Hepatocyte (in vitro differentiated cells): ENCODE measurements at regions not wholly inside any gene's neighbourhood (a gene's known extent, or its start where the extent isn't known, plus 50 kb on each side); places are given as distances from the start of the nearest gene placed in this dataset.
A peak's percentile ranks its signal among the peaks of the same experiment; 100 is the strongest.

Experiments
- DNase-seq: peaks from one replicate; pipeline ENCODE4 v3.0.0-alpha.2; 2016; ENCODE audit warnings: low spot score
- H2AFZ ChIP-seq: fragments of 200-600 bp; sonication (generic); 2 replicates; pipeline ENCODE4 v1.6.0; 2016; ENCODE audit warnings: antibody characterized with exemption, mild to moderate bottlenecking
- H3K27ac ChIP-seq: fragments of 200-600 bp; sonication (generic); 2 replicates; pipeline ENCODE4 v1.5.1; 2016; ENCODE audit warnings: mild to moderate bottlenecking
- H3K27me3 ChIP-seq: fragments of 200-600 bp; sonication (generic); 2 replicates; pipeline ENCODE4 v1.6.1; 2016
- H3K36me3 ChIP-seq: fragments of 200-600 bp; sonication (generic); replicated peaks from 2 replicates; pipeline ENCODE4 v1.5.1; 2016; ENCODE audit warnings: low read depth; ENCODE audit not compliant: insufficient read depth
- H3K4me1 ChIP-seq: fragments of 200-600 bp; sonication (generic); 2 replicates; pipeline ENCODE4 v1.5.1; 2016; ENCODE audit warnings: mild to moderate bottlenecking, moderate library complexity; ENCODE audit not compliant: insufficient read depth
- H3K4me2 ChIP-seq: fragments of 200-600 bp; sonication (generic); 2 replicates; pipeline ENCODE4 v1.6.0; 2016
- H3K4me3 ChIP-seq: fragments of 200-600 bp; sonication (generic); 2 replicates; pipeline ENCODE4 v1.5.1; 2016; ENCODE audit warnings: mild to moderate bottlenecking
- H3K79me2 ChIP-seq: fragments of 200-600 bp; sonication (generic); 2 replicates; pipeline ENCODE4 v1.6.0; 2017; ENCODE audit warnings: mild to moderate bottlenecking
- H3K9me2 ChIP-seq: fragments of 200-600 bp; sonication (generic); replicated peaks from 2 replicates; pipeline ENCODE4 v1.6.0; 2017; ENCODE audit warnings: mild to moderate bottlenecking; ENCODE audit not compliant: insufficient read depth
- H3K9me3 ChIP-seq: fragments of 200-600 bp; sonication (generic); 2 replicates; pipeline ENCODE4 v1.5.1; 2016; ENCODE audit warnings: low read depth, mild to moderate bottlenecking
- H4K20me1 ChIP-seq: fragments of 200-600 bp; sonication (generic); 2 replicates; pipeline ENCODE4 v1.6.0; 2016; ENCODE audit warnings: mild to moderate bottlenecking; ENCODE audit not compliant: insufficient read depth, poor library complexity, severe bottlenecking
- CTCF ChIP-seq: fragments of 200-600 bp; sonication (generic); IDR thresholded peaks from 2 replicates; pipeline ENCODE4 v1.5.1; 2016; ENCODE audit warnings: antibody characterized with exemption, mild to moderate bottlenecking; ENCODE audit not compliant: poor library complexity
- EZH2 ChIP-seq: fragments of 200-600 bp; sonication (generic); IDR thresholded peaks from 2 replicates; pipeline ENCODE4 v1.6.1; 2016; ENCODE audit warnings: antibody characterized with exemption, mild to moderate bottlenecking, borderline replicate concordance
- EZH2phosphoT487 ChIP-seq: fragments of 200-600 bp; sonication (generic); IDR thresholded peaks from one replicate; pipeline ENCODE4 v1.6.1; 2018; ENCODE audit warnings: antibody characterized with exemption, mild to moderate bottlenecking, low read depth, moderate library complexity; ENCODE audit not compliant: unreplicated experiment, severe bottlenecking
- WGBS: methylation state at CpG from one replicate; pipeline ENCODE4 v1.1.6; 2016; ENCODE audit warnings: low lambda C conversion rate; ENCODE audit errors: missing lambda C conversion rate; 5-methylcytosine and 5-hydroxymethylcytosine counted together

DNA sequence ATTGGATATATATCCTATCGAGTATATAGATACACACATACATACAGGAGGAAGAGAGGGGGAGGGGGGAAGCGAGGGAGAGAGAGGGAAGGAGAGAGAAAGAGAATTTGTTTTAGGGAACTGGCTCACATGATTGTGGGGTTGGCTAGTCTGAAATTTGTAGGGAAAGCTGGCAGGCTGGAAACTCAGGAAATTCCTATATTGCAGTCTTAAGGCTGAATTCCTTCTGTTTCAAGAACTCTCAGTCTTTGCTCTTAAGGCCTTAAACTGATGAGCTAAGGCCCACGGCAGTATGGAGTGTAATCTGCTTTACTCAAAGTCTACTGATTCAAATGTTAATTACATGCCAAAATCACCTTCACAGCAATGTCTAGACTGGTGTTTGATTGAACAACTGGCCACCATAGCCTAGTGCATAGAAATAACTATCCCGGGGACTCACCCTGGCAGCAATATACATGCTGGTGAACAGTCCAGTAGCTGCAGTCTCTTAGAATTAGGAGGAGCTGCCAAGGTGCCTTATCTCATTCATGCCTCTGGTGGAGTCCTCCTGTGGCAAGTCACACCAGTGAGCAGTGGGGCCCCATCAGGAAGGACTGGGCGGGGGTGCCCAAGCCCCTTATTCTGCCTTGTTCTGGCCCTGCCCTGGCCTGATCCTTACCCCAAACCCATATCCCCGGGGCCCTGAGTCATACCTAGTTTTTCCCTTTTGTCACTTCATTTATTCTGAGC lies 59.7 kb upstream of the AMPD3 start:
- peaks cover 20% of the 10 kb centered on the region for H3K4me1 ChIP-seq
- no peak overlapping the region for H3K4me2 ChIP-seq
- DNase-seq = no peak
- H3K27me3 ChIP-seq = no peaks in the 10 kb centered on the region
- no peaks in the 10 kb centered on the region for H3K9me2 ChIP-seq
- H3K79me2 ChIP-seq = no peaks in the 10 kb centered on the region
- peak overlapping the region; percentile 15 for H3K27ac ChIP-seq
- H4K20me1 ChIP-seq = no peaks in the 10 kb centered on the region
- TF ChIP-seq CTCF (no peak), EZH2 (no peak), EZH2phosphoT487 (no peak)
- no peaks in the 10 kb centered on the region for H3K9me3 ChIP-seq
- no peaks in the 10 kb centered on the region for H3K36me3 ChIP-seq
- H2AFZ ChIP-seq = no peak overlapping the region
- no peak overlapping the region for H3K4me3 ChIP-seq
- 83% methylated on average over 6 of the region's 6 CpGs for WGBS

DNA sequence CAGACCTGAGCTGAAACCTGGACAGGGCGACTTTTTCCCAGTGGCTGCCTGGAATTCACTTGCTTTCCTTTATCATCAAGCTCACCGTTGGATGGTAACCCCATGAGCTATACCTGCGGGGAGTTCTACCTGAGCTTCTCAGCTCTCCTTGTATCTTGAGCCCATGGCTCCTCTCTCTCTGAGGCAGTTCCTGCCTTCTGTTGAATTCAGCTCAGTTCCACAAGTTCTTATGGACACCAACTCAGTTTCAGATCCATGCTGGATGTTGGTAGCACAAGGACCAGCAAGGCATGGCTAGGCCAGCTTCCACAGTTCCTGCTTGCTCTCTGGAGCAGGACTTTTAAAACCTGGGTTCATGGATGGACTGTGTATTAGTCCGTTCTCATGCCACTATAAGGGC lies 58.3 kb upstream of the AMPD3 start:
- Histone ChIP-seq H3K4me3 (no peak overlapping the region), H2AFZ (no peak overlapping the region), H3K4me2 (no peak overlapping the region), H3K4me1 (peaks cover 20% of the 10 kb centered on the region), H4K20me1 (no peaks in the 10 kb centered on the region), H3K79me2 (no peaks in the 10 kb centered on the region), H3K9me2 (no peaks in the 10 kb centered on the region), H3K36me3 (no peaks in the 10 kb centered on the region), H3K27ac (no peak overlapping the region), H3K27me3 (no peaks in the 10 kb centered on the region), H3K9me3 (no peaks in the 10 kb centered on the region)
- DNase-seq = no peak
- WGBS = 97% methylated on average over 4 of the region's 4 CpGs
- no peak for TF ChIP-seq CTCF
- no peak for TF ChIP-seq EZH2phosphoT487
- TF ChIP-seq EZH2 = no peak

GRCh38 chr11:10397226-10397987 lies 57.7 kb upstream of the AMPD3 start:
- H3K9me3 ChIP-seq = no peaks in the 10 kb centered on the region
- H3K27me3 ChIP-seq = no peaks in the 10 kb centered on the region
- TF ChIP-seq EZH2phosphoT487 (no peak), EZH2 (no peak), CTCF (no peak)
- DNase-seq = no peak
- H3K4me3 ChIP-seq = no peak overlapping the region
- no peak overlapping the region for H2AFZ ChIP-seq
- no peaks in the 10 kb centered on the region for H4K20me1 ChIP-seq
- peaks cover 18% of the 10 kb centered on the region for H3K4me1 ChIP-seq
- H3K4me2 ChIP-seq = no peak overlapping the region
- WGBS = 70% methylated on average over 7 of the region's 7 CpGs
- no peaks in the 10 kb centered on the region for H3K36me3 ChIP-seq
- no peaks in the 10 kb centered on the region for H3K9me2 ChIP-seq
- H3K27ac ChIP-seq = no peak overlapping the region
- no peaks in the 10 kb centered on the region for H3K79me2 ChIP-seq
